Neutrophil (primary cell): ENCODE measurements at regions not wholly inside any gene's neighbourhood (a gene's known extent, or its start where the extent isn't known, plus 50 kb on each side); places are given as distances from the start of the nearest gene placed in this dataset.

Source experiments
- H3K27ac ChIP-seq: fragments of 200-600 bp; sonication (generic); 2 replicates; pipeline ENCODE4 v1.5.1; 2016; ENCODE audit warnings: mild to moderate bottlenecking, moderate library complexity
- H3K27me3 ChIP-seq: fragments of 200-600 bp; sonication (generic); 2 replicates; pipeline ENCODE4 v1.6.0; 2016; ENCODE audit warnings: mild to moderate bottlenecking
- H3K36me3 ChIP-seq: fragments of 200-600 bp; sonication (generic); 2 replicates; pipeline ENCODE4 v1.5.1; 2017
- H3K4me1 ChIP-seq, 2 experiments: fragments of 200-600 bp in 1 of 2; sonication (generic) in 1 of 2; 1 replicate in 1 of 2; 2 replicates in 1 of 2; pipeline versions ENCODE4 v1.5.1 to v1.6.1; 2013 to 2016; ENCODE audit warnings: low read depth in 1 of 2, low read length in 1 of 2, mild to moderate bottlenecking in 1 of 2, moderate library complexity in 1 of 2; ENCODE audit not compliant: control insufficient read depth in 1 of 2, insufficient read depth in 1 of 2
- H3K4me3 ChIP-seq, 2 experiments: fragments of 200-600 bp in 1 of 2; sonication (generic) in 1 of 2; 1 replicate in 1 of 2; 2 replicates in 1 of 2; pipeline ENCODE4 v1.5.1; 2013 to 2016; ENCODE audit warnings: low read depth in 1 of 2, low read length in 1 of 2, mild to moderate bottlenecking in 1 of 2, moderate library complexity in 1 of 2
- H3K9me3 ChIP-seq: fragments of 200-600 bp; sonication (generic); 2 replicates; pipeline ENCODE4 v1.5.1; 2016
- TF ChIP-seq, protein P1 (sequence below): fragments of 200-600 bp; sonication (generic); IDR thresholded peaks from 2 replicates; pipeline ENCODE4 v1.5.1; 2016; ENCODE audit warnings: antibody characterized with exemption

DNA sequence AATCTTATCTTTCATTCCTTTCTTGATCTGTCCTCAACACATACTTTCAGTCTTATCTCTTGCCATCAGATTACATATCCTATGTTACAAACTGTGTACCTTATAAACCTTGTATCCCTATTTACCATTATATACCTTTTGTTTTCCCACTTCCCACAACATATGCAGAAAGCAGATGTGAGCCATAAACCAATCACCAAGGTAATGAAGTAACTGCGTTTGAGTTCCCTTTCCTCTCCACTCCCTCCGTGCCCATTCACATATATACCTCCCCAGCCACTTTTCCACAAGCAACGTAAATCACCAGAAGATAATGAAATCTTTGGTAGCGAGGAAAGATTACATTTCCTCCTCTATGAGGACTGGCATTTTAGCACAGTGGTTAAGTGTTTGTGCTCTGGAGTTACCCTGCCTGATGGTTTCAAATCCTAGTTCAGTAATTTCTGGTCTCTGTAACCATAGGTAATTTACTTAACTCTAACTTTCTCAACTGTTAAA is 55.5 kb upstream of the PHF14 start:
- Histone ChIP-seq H3K9me3 (no peaks in the 10 kb centered on the region), H3K4me1 (no peaks in the 10 kb centered on the region), H3K4me3 (no peak overlapping the region), H3K27ac (no peak overlapping the region), H3K36me3 (no peaks in the 10 kb centered on the region), H3K27me3 (no peaks in the 10 kb centered on the region)
- TF ChIP-seq, protein P1, sequence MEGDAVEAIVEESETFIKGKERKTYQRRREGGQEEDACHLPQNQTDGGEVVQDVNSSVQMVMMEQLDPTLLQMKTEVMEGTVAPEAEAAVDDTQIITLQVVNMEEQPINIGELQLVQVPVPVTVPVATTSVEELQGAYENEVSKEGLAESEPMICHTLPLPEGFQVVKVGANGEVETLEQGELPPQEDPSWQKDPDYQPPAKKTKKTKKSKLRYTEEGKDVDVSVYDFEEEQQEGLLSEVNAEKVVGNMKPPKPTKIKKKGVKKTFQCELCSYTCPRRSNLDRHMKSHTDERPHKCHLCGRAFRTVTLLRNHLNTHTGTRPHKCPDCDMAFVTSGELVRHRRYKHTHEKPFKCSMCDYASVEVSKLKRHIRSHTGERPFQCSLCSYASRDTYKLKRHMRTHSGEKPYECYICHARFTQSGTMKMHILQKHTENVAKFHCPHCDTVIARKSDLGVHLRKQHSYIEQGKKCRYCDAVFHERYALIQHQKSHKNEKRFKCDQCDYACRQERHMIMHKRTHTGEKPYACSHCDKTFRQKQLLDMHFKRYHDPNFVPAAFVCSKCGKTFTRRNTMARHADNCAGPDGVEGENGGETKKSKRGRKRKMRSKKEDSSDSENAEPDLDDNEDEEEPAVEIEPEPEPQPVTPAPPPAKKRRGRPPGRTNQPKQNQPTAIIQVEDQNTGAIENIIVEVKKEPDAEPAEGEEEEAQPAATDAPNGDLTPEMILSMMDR = no peak

DNA sequence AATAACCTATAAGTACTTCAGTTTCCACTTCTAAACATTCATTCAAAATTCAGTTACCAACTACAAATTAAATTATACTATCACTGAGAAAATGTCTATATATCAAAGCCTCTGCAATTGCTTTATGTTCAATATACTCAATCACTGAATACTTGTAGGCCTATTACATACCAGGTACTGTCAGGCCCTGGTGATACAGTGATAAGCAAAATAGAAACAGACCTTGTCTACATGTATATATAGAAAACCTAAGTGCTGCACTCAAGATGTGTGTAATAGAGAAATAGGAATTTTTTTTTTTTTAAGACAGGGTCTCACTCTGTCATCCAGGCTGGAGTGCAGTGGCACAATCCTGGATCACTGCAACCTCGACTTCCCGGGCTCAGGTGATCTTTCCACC is 53.7 kb upstream of the PHF14 start:
- Histone ChIP-seq H3K36me3 (no peaks in the 10 kb centered on the region), H3K27me3 (no peaks in the 10 kb centered on the region), H3K27ac (no peak overlapping the region), H3K4me1 (no peaks in the 10 kb centered on the region), H3K4me3 (no peak overlapping the region), H3K9me3 (no peaks in the 10 kb centered on the region)
- TF ChIP-seq, protein P1 = no peak
